ENCODE measurements at regions not wholly inside any gene's neighbourhood (a gene's known extent, or its start where the extent isn't known, plus 50 kb on each side); places are given as distances from the start of the nearest gene placed in this dataset.
"Not testable (repeated sequence)": the region's sequence is repeated elsewhere in the genome, so short reads cannot be mapped to it uniquely, and the experiment has no call there.

DNA sequence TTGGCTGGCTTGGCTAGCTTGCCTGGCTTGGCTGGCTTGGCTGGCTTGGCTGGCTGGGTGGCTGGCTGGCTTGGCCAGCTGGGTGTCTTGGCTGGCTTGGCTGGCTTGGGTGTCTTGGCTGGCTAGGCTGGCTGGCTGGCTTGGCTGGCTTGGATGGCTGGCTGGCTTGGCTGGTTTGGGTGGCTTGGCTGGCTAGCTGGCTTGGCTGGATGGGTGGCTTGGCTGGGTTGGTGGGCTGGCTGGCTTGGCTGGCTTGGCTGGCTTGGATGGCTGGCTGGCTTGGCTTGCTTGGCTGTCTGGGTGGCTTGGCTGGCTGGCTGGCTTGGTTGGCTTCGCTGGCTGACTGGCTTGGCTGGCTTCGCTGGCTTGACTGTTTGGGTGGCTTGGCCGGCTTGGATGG lies 440.3 kb downstream of the GOLGA6L6 start:
- H3K4me3 Mint-ChIP-seq (ENCODE audit: unreplicated experiment); H3K27me3 ChIP-seq (ENCODE audit: insufficient read depth, low read length); FAIRE-seq; H3K4me2 ChIP-seq (ENCODE audit: low read length); H3K4me1 Mint-ChIP-seq (ENCODE audit: low read depth, unreplicated experiment); H4K20me1 ChIP-seq (ENCODE audit: insufficient read depth, low read length); H3K9me3 Mint-ChIP-seq (ENCODE audit: unreplicated experiment); H3K79me2 ChIP-seq (ENCODE audit: insufficient read depth, low read length); H3K9ac ChIP-seq (ENCODE audit: low read length); H3K27ac ChIP-seq (ENCODE audit: low read depth, low read length); H3K27me3 Mint-ChIP-seq (ENCODE audit: low read depth, unreplicated experiment); H2AFZ ChIP-seq (ENCODE audit: low read depth, low read length); H3K36me3 ChIP-seq (ENCODE audit: insufficient read depth, low read length); H3K4me1 ChIP-seq (ENCODE audit: insufficient read depth, low read length); H3K9me3 ChIP-seq (ENCODE audit: insufficient read depth, low read depth, low read length); DNase-seq (ENCODE audit: low read depth); H3K36me3 Mint-ChIP-seq (ENCODE audit: low read depth, unreplicated experiment); H3K27ac Mint-ChIP-seq (ENCODE audit: unreplicated experiment); H3K4me3 ChIP-seq (ENCODE audit: insufficient read depth, low read depth, low read length): not testable (repeated sequence)

DNA sequence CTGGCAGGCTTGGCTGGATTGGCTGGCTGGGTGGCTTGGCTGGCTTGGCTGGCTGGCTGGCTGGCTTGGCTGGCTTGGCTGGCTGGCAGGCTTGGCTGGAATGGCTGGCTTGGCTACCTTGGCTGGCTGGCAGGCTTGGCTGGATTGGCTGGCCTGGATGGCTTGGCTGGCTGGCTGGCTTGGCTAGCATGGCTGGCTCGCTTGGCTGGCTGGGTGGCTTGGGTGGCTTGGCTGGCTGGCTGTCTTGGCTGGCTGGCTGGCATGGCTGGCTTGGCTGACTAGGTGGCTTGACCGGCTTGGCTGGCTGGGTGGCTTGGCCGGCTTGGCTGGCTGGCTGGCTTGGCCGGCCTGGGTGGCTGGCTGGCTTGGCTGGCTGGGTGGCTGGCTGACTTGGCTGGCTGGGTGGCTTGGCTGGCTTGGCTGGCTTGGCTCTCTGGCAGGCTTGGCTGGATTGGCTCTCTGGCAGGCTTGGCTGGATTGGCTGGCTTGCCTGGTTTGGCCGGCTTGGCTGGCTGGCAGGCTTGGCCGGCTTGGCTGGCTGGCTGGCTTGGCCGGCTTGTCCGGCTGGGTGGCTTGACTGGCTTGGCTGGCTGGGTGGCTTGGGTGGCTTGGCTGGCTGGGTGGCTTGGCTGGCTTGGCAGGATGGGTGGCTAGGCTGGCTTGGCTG lies 440.9 kb downstream of the GOLGA6L6 start:
- H4K20me1 ChIP-seq (ENCODE audit: insufficient read depth, low read length); H3K27ac ChIP-seq (ENCODE audit: low read depth, low read length); FAIRE-seq; H3K4me1 ChIP-seq (ENCODE audit: insufficient read depth, low read length); H3K4me2 ChIP-seq (ENCODE audit: low read length); H3K4me1 Mint-ChIP-seq (ENCODE audit: low read depth, unreplicated experiment); H3K27ac Mint-ChIP-seq (ENCODE audit: unreplicated experiment); DNase-seq (ENCODE audit: low read depth); H2AFZ ChIP-seq (ENCODE audit: low read depth, low read length); H3K9me3 ChIP-seq (ENCODE audit: insufficient read depth, low read depth, low read length); H3K9me3 Mint-ChIP-seq (ENCODE audit: unreplicated experiment); H3K36me3 Mint-ChIP-seq (ENCODE audit: low read depth, unreplicated experiment); H3K36me3 ChIP-seq (ENCODE audit: insufficient read depth, low read length); H3K27me3 Mint-ChIP-seq (ENCODE audit: low read depth, unreplicated experiment); H3K4me3 Mint-ChIP-seq (ENCODE audit: unreplicated experiment); H3K4me3 ChIP-seq (ENCODE audit: insufficient read depth, low read depth, low read length); H3K27me3 ChIP-seq (ENCODE audit: insufficient read depth, low read length); H3K79me2 ChIP-seq (ENCODE audit: insufficient read depth, low read length); H3K9ac ChIP-seq (ENCODE audit: low read length): not testable (repeated sequence)

DNA sequence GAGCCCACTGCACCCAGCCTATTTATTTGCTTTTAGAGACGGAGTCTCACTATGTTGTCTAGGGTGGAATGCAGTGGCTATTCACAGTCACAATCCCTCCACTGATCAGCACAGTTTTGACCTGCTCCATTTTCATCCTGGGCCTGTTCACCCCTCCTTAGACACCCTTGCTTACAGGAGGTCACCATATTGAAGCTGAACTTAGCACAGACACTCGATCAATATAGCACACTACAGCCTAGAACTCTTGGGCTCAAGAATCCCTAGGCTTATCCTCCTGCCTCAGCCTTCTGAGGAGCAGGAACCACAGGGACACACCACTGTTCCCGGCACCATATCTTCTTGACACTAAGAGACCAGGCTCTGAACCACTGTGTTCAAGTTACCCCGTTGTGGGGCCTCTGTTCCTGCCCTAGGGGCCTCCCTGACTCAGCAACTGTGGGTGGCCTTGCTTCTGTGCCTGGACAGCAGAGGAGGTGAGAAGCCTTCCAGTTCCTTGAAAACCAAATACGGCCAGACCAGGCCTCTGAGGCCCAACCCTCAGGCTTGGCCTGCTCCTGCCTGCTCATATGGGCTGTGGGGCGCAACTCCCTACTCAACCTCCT lies 445.8 kb downstream of the GOLGA6L6 start:
- H3K9me3 Mint-ChIP-seq (ENCODE audit: unreplicated experiment); H3K9me3 ChIP-seq (ENCODE audit: insufficient read depth, low read depth, low read length); H3K4me1 ChIP-seq (ENCODE audit: insufficient read depth, low read length); H2AFZ ChIP-seq (ENCODE audit: low read depth, low read length); DNase-seq (ENCODE audit: low read depth); H3K27me3 ChIP-seq (ENCODE audit: insufficient read depth, low read length); H3K9ac ChIP-seq (ENCODE audit: low read length); H3K36me3 Mint-ChIP-seq (ENCODE audit: low read depth, unreplicated experiment); H3K36me3 ChIP-seq (ENCODE audit: insufficient read depth, low read length); H3K4me3 Mint-ChIP-seq (ENCODE audit: unreplicated experiment); H3K4me1 Mint-ChIP-seq (ENCODE audit: low read depth, unreplicated experiment); FAIRE-seq; H3K27me3 Mint-ChIP-seq (ENCODE audit: low read depth, unreplicated experiment); H3K27ac ChIP-seq (ENCODE audit: low read depth, low read length); H3K79me2 ChIP-seq (ENCODE audit: insufficient read depth, low read length); H3K4me3 ChIP-seq (ENCODE audit: insufficient read depth, low read depth, low read length); H3K27ac Mint-ChIP-seq (ENCODE audit: unreplicated experiment); H3K4me2 ChIP-seq (ENCODE audit: low read length); H4K20me1 ChIP-seq (ENCODE audit: insufficient read depth, low read length): not testable (repeated sequence)

DNA sequence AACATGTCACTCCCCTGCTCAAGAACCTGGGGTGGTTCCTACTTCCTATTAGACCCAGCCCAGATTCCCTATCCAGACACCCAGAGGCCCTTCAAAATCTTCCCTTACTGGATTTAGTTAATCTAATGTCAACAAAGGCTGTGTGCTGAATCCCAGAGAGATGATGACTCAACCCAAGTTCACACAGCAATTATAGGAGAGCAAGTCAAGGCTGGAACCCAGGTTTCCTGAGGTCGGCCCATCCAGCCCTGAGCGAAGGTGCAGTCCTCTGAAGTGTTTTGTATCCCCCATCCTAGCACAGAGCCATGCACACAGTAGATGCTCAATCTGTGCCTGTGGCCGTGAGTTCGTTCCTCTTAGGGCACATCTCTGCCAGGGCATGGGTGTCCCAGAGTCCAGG lies 452.1 kb downstream of the GOLGA6L6 start:
- H3K79me2 ChIP-seq (ENCODE audit: insufficient read depth, low read length); H3K4me3 ChIP-seq (ENCODE audit: insufficient read depth, low read depth, low read length); H3K9me3 Mint-ChIP-seq (ENCODE audit: unreplicated experiment); H3K4me1 ChIP-seq (ENCODE audit: insufficient read depth, low read length); H3K36me3 ChIP-seq (ENCODE audit: insufficient read depth, low read length); H3K4me3 Mint-ChIP-seq (ENCODE audit: unreplicated experiment); H3K27me3 ChIP-seq (ENCODE audit: insufficient read depth, low read length); H3K27ac ChIP-seq (ENCODE audit: low read depth, low read length); H3K9ac ChIP-seq (ENCODE audit: low read length); H3K4me1 Mint-ChIP-seq (ENCODE audit: low read depth, unreplicated experiment); H4K20me1 ChIP-seq (ENCODE audit: insufficient read depth, low read length); H3K4me2 ChIP-seq (ENCODE audit: low read length); H2AFZ ChIP-seq (ENCODE audit: low read depth, low read length); DNase-seq (ENCODE audit: low read depth); H3K27ac Mint-ChIP-seq (ENCODE audit: unreplicated experiment); H3K36me3 Mint-ChIP-seq (ENCODE audit: low read depth, unreplicated experiment); H3K27me3 Mint-ChIP-seq (ENCODE audit: low read depth, unreplicated experiment); FAIRE-seq; H3K9me3 ChIP-seq (ENCODE audit: insufficient read depth, low read depth, low read length): not testable (repeated sequence)

DNA sequence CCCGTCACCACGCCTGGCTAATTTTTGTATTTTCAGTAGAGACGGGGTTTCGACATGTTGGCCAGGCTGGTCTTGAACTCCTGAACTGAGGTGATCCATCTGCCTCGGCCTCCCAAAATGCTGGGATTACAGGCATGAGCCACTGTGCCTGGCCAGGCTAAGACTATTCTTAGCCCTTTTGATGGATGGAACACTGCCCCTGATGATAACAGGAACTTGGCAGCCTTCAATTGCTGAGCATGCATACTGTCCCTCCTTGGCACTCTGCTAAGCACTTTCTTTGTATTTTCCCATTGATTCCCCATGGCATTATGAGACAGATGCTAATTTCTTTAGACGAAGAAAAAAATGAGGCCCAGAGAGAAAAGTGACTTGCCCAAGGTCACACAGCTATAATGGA lies 457.6 kb downstream of the GOLGA6L6 start:
- H3K4me3 ChIP-seq (ENCODE audit: insufficient read depth, low read depth, low read length); H3K27me3 ChIP-seq (ENCODE audit: insufficient read depth, low read length); H3K9me3 Mint-ChIP-seq (ENCODE audit: unreplicated experiment); H3K4me1 Mint-ChIP-seq (ENCODE audit: low read depth, unreplicated experiment); H4K20me1 ChIP-seq (ENCODE audit: insufficient read depth, low read length); H3K4me2 ChIP-seq (ENCODE audit: low read length); FAIRE-seq; H3K4me1 ChIP-seq (ENCODE audit: insufficient read depth, low read length); H3K36me3 Mint-ChIP-seq (ENCODE audit: low read depth, unreplicated experiment); H3K9ac ChIP-seq (ENCODE audit: low read length); DNase-seq (ENCODE audit: low read depth); H3K79me2 ChIP-seq (ENCODE audit: insufficient read depth, low read length); H3K4me3 Mint-ChIP-seq (ENCODE audit: unreplicated experiment); H3K27ac ChIP-seq (ENCODE audit: low read depth, low read length); H2AFZ ChIP-seq (ENCODE audit: low read depth, low read length); H3K9me3 ChIP-seq (ENCODE audit: insufficient read depth, low read depth, low read length); H3K36me3 ChIP-seq (ENCODE audit: insufficient read depth, low read length); H3K27ac Mint-ChIP-seq (ENCODE audit: unreplicated experiment); H3K27me3 Mint-ChIP-seq (ENCODE audit: low read depth, unreplicated experiment): not testable (repeated sequence)

DNA sequence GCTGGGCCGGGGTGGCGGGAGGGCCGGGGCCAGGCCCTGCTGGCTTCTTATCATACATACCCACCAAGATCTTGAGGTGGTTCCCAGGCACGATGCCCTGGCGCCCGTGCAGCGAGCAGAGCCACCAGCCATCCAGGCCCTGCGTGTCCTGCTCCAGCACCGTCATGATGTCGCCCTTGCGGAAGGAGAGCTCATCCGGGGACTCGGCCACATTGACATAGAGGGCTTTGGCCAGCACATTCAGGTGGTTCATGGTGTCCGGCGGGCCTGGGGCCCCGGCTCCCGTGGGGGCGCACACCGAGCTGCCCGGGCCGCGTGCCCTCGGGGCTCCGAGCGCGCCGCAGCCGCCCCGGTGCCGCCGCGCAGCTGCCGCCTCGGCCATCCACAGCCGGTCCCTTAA lies 467.5 kb downstream of the GOLGA6L6 start:
- H3K9ac ChIP-seq (ENCODE audit: low read length); H3K9me3 ChIP-seq (ENCODE audit: insufficient read depth, low read depth, low read length); H4K20me1 ChIP-seq (ENCODE audit: insufficient read depth, low read length); H3K4me3 ChIP-seq (ENCODE audit: insufficient read depth, low read depth, low read length); H3K36me3 Mint-ChIP-seq (ENCODE audit: low read depth, unreplicated experiment); H3K27me3 ChIP-seq (ENCODE audit: insufficient read depth, low read length); H3K79me2 ChIP-seq (ENCODE audit: insufficient read depth, low read length); H3K4me1 ChIP-seq (ENCODE audit: insufficient read depth, low read length); H3K4me3 Mint-ChIP-seq (ENCODE audit: unreplicated experiment); H2AFZ ChIP-seq (ENCODE audit: low read depth, low read length); H3K9me3 Mint-ChIP-seq (ENCODE audit: unreplicated experiment); DNase-seq (ENCODE audit: low read depth); H3K4me1 Mint-ChIP-seq (ENCODE audit: low read depth, unreplicated experiment); H3K27me3 Mint-ChIP-seq (ENCODE audit: low read depth, unreplicated experiment); H3K27ac ChIP-seq (ENCODE audit: low read depth, low read length); FAIRE-seq; H3K4me2 ChIP-seq (ENCODE audit: low read length); H3K36me3 ChIP-seq (ENCODE audit: insufficient read depth, low read length); H3K27ac Mint-ChIP-seq (ENCODE audit: unreplicated experiment): not testable (repeated sequence)
